A549 (cell line): ENCODE measurements at regions not wholly inside any gene's neighbourhood (a gene's known extent, or its start where the extent isn't known, plus 50 kb on each side); places are given as distances from the start of the nearest gene placed in this dataset.

Experiments
- BHLHE40 ChIP-seq: IDR thresholded peaks from 2 replicates; pipeline ENCODE4 v1.6.1; 2012; ENCODE audit warnings: low read depth, low read length, inconsistent platforms
- CHD2 ChIP-seq: fragments of 150-350 bp; IDR thresholded peaks from 2 replicates; pipeline ENCODE4 v1.6.1; 2014; ENCODE audit warnings: low read length; ENCODE audit not compliant: partially characterized antibody
- JUNB ChIP-seq: fragments of >200 bp; sonication (Bioruptor Twin); formaldehyde crosslinking; IDR thresholded peaks from 2 replicates; pipeline ENCODE4 v1.6.1; 2016
- NR3C1 ChIP-seq: fragments of >200 bp; sonication (Bioruptor Twin); formaldehyde crosslinking; IDR thresholded peaks from 3 replicates; pipeline ENCODE4 v1.6.1; 2017
- SMC3 ChIP-seq: fragments of >200 bp; sonication (Bioruptor Twin); formaldehyde crosslinking; IDR thresholded peaks from 3 replicates; pipeline ENCODE4 v1.6.1; 2018; ENCODE audit warnings: inconsistent platforms
- TF ChIP-seq, protein P1 (sequence below): fragments of >200 bp; sonication (Bioruptor Twin); formaldehyde crosslinking; IDR thresholded peaks from 3 replicates; pipeline ENCODE4 v1.5.1; 2016
- TF ChIP-seq, protein P2 (sequence below): IDR thresholded peaks from 2 replicates; pipeline ENCODE4 v1.6.1; 2012

GRCh38 chr1:38360807-38361206 lies 314.2 kb upstream of the POU3F1 start:
- TF ChIP-seq JUNB = no peak
- TF ChIP-seq BHLHE40 = no peak
- no peak for TF ChIP-seq CHD2
- TF ChIP-seq NR3C1 = no peak
- TF ChIP-seq, protein P1, sequence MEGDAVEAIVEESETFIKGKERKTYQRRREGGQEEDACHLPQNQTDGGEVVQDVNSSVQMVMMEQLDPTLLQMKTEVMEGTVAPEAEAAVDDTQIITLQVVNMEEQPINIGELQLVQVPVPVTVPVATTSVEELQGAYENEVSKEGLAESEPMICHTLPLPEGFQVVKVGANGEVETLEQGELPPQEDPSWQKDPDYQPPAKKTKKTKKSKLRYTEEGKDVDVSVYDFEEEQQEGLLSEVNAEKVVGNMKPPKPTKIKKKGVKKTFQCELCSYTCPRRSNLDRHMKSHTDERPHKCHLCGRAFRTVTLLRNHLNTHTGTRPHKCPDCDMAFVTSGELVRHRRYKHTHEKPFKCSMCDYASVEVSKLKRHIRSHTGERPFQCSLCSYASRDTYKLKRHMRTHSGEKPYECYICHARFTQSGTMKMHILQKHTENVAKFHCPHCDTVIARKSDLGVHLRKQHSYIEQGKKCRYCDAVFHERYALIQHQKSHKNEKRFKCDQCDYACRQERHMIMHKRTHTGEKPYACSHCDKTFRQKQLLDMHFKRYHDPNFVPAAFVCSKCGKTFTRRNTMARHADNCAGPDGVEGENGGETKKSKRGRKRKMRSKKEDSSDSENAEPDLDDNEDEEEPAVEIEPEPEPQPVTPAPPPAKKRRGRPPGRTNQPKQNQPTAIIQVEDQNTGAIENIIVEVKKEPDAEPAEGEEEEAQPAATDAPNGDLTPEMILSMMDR = no peak
- TF ChIP-seq, protein P2, sequence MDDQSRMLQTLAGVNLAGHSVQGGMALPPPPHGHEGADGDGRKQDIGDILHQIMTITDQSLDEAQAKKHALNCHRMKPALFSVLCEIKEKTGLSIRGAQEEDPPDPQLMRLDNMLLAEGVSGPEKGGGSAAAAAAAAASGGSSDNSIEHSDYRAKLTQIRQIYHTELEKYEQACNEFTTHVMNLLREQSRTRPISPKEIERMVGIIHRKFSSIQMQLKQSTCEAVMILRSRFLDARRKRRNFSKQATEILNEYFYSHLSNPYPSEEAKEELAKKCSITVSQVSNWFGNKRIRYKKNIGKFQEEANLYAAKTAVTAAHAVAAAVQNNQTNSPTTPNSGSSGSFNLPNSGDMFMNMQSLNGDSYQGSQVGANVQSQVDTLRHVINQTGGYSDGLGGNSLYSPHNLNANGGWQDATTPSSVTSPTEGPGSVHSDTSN = no peak
- no peak for TF ChIP-seq SMC3
